ENCODE measurements at regions not wholly inside any gene's neighbourhood (a gene's known extent, or its start where the extent isn't known, plus 50 kb on each side); places are given as distances from the start of the nearest gene placed in this dataset.

GRCh38 chr3:177932750-177933660, 603.2 kb upstream of the KCNMB2 start:
- no peak overlapping the region for H3K4me2 ChIP-seq (ENCODE audit: low read depth, low read length)
- H3K79me2 ChIP-seq (ENCODE audit: low read length) = no peaks in the 10 kb centered on the region
- H3K27ac ChIP-seq (ENCODE audit: low read length) = no peak overlapping the region

GRCh38 chr3:177934001-177934891, 602.0 kb upstream of the KCNMB2 start:
- Histone ChIP-seq H3K9me3 (replicated peaks; ENCODE audit: insufficient read depth, low read length) (no peaks in the 10 kb centered on the region), H3K79me2 (ENCODE audit: low read length) (no peaks in the 10 kb centered on the region), H3K4me1 (ENCODE audit: low read length) (no peaks in the 10 kb centered on the region), H3K9ac (ENCODE audit: low read length) (no peak overlapping the region), H3K4me3 (ENCODE audit: low read length) (no peak overlapping the region), H4K20me1 (ENCODE audit: insufficient read depth, low read length) (no peaks in the 10 kb centered on the region), H3K9me2 (replicated peaks; ENCODE audit: insufficient read depth, low read length) (no peaks in the 10 kb centered on the region), H3F3A (ENCODE audit: insufficient read depth, low read length) (no peaks in the 10 kb centered on the region), H3K36me3 (replicated peaks; ENCODE audit: insufficient read depth, low read length) (no peaks in the 10 kb centered on the region), H3K27me3 (replicated peaks; ENCODE audit: insufficient read depth, low read length) (no peaks in the 10 kb centered on the region), H2AFZ (ENCODE audit: low read length) (no peak overlapping the region), H3K4me2 (ENCODE audit: low read depth, low read length) (no peak overlapping the region), H3K27ac (ENCODE audit: low read length) (no peak overlapping the region)
- no peak for TF ChIP-seq EZH2phosphoT487 (IDR thresholded peaks at IDR 0.05; ENCODE audit: low read length)
- TF ChIP-seq CTCF (IDR thresholded peaks at IDR 0.05; ENCODE audit: low read length) = no peak
- TF ChIP-seq EZH2 (optimal IDR thresholded peaks at IDR 0.05; ENCODE audit: low read depth, low read length) = no peak
- no peak for DNase-seq

More at GRCh38 chr3:177932750-177933660, 603.2 kb upstream of the KCNMB2 start:
- Histone ChIP-seq H3K9me3 (replicated peaks; ENCODE audit: insufficient read depth, low read length) (no peaks in the 10 kb centered on the region), H3K9ac (ENCODE audit: low read length) (no peak overlapping the region), H3F3A (ENCODE audit: insufficient read depth, low read length) (no peaks in the 10 kb centered on the region), H2AFZ (ENCODE audit: low read length) (no peak overlapping the region), H3K36me3 (replicated peaks; ENCODE audit: insufficient read depth, low read length) (no peaks in the 10 kb centered on the region), H3K4me1 (ENCODE audit: low read length) (no peaks in the 10 kb centered on the region), H3K9me2 (replicated peaks; ENCODE audit: insufficient read depth, low read length) (no peaks in the 10 kb centered on the region), H4K20me1 (ENCODE audit: insufficient read depth, low read length) (no peaks in the 10 kb centered on the region), H3K4me3 (ENCODE audit: low read length) (no peak overlapping the region), H3K27me3 (replicated peaks; ENCODE audit: insufficient read depth, low read length) (no peaks in the 10 kb centered on the region)
- DNase-seq = no peak
- TF ChIP-seq CTCF (IDR thresholded peaks at IDR 0.05; ENCODE audit: low read length) (no peak), EZH2phosphoT487 (IDR thresholded peaks at IDR 0.05; ENCODE audit: low read length) (no peak), EZH2 (optimal IDR thresholded peaks at IDR 0.05; ENCODE audit: low read depth, low read length) (no peak)

- no peak overlapping the region for H2AFZ ChIP-seq (ENCODE audit: low read length)
- no peak for DNase-seq
- H3K4me3 ChIP-seq (ENCODE audit: low read length) = no peak overlapping the region
- H3K27ac ChIP-seq (ENCODE audit: low read length) = no peak overlapping the region
- no peaks in the 10 kb centered on the region for H3K9me3 ChIP-seq (replicated peaks; ENCODE audit: insufficient read depth, low read length)
- TF ChIP-seq CTCF (IDR thresholded peaks at IDR 0.05; ENCODE audit: low read length) = no peak
- no peak for TF ChIP-seq EZH2 (optimal IDR thresholded peaks at IDR 0.05; ENCODE audit: low read depth, low read length)
- no peak for TF ChIP-seq EZH2phosphoT487 (IDR thresholded peaks at IDR 0.05; ENCODE audit: low read length)
- H3K79me2 ChIP-seq (ENCODE audit: low read length) = no peaks in the 10 kb centered on the region
- no peaks in the 10 kb centered on the region for H3K4me1 ChIP-seq (ENCODE audit: low read length)
- H3K9me2 ChIP-seq (replicated peaks; ENCODE audit: insufficient read depth, low read length) = no peaks in the 10 kb centered on the region
- H3K4me2 ChIP-seq (ENCODE audit: low read depth, low read length) = no peak overlapping the region
- no peaks in the 10 kb centered on the region for H3K36me3 ChIP-seq (replicated peaks; ENCODE audit: insufficient read depth, low read length)
- H3F3A ChIP-seq (ENCODE audit: insufficient read depth, low read length) = no peaks in the 10 kb centered on the region
- no peak overlapping the region for H3K9ac ChIP-seq (ENCODE audit: low read length)
- H4K20me1 ChIP-seq (ENCODE audit: insufficient read depth, low read length) = no peaks in the 10 kb centered on the region
- no peaks in the 10 kb centered on the region for H3K27me3 ChIP-seq (replicated peaks; ENCODE audit: insufficient read depth, low read length)
These were observed 601.2 kb upstream of the KCNMB2 start for GRCh38 chr3:177935047-177935446.

All from MM.1S (cell line).